H1 (cell line): ENCODE measurements at regions not wholly inside any gene's neighbourhood (a gene's known extent, or its start where the extent isn't known, plus 50 kb on each side); places are given as distances from the start of the nearest gene placed in this dataset.

Source experiments
- CTCF ChIA-PET: fragments of 300-600 bp; sonication (Branson Sonifier 250); formaldehyde crosslinking; loops from one replicate; lab custom pipeline; 2021; ENCODE audit not compliant: partially characterized antibody; lab: Charles Lee
- POLR2A ChIA-PET: fragments of 300-600 bp; sonication (Branson Sonifier 250); formaldehyde crosslinking; loops from one replicate; lab custom pipeline; 2021; ENCODE audit warnings: inconsistent platforms; ENCODE audit not compliant: partially characterized antibody; lab: Charles Lee
- DNase-seq, 2 experiments: peaks; one replicate each; pipeline versions ENCODE4 v3.0.0 to v3.0.0-alpha.2; 2010 to 2022; ENCODE audit warnings: low spot score in 2 of 2, low read depth in 1 of 2, mixed read lengths in 1 of 2
- FAIRE-seq: peaks from 2 replicates; lab custom pipeline; 2011; peaks lifted over from hg19 to GRCh38; lab: Jason Lieb, UNC
- H2AFZ ChIP-seq: 2 replicates; pipeline ENCODE4 v1.8.1; 2012; ENCODE audit warnings: low read length, inconsistent platforms
- H2AK5ac ChIP-seq: 2 replicates; pipeline ENCODE4 v1.6.1; 2013; ENCODE audit warnings: low read depth, low read length
- H2BK120ac ChIP-seq: replicated peaks from 2 replicates; pipeline ENCODE3; 2013; ENCODE audit warnings: low read depth, low read length, inconsistent platforms
- H2BK12ac ChIP-seq: 2 replicates; pipeline ENCODE4 v1.6.1; 2013; ENCODE audit warnings: low read depth, low read length
- H2BK15ac ChIP-seq: 2 replicates; pipeline ENCODE4 v1.6.1; 2013; ENCODE audit warnings: low read length
- H2BK20ac ChIP-seq: 2 replicates; pipeline ENCODE4 v1.6.1; 2013; ENCODE audit warnings: low read length
- H2BK5ac ChIP-seq: 2 replicates; pipeline ENCODE4 v1.6.1; 2013; ENCODE audit warnings: low read depth, low read length
- H3K14ac ChIP-seq: 2 replicates; pipeline ENCODE4 v1.6.1; 2013; ENCODE audit warnings: inconsistent platforms; ENCODE audit not compliant: insufficient read length
- H3K18ac ChIP-seq: 2 replicates; pipeline ENCODE4 v1.6.1; 2013; ENCODE audit warnings: low read length; ENCODE audit errors: extremely low read depth
- H3K23ac ChIP-seq: 2 replicates; pipeline ENCODE4 v1.6.1; 2013; ENCODE audit warnings: inconsistent platforms; ENCODE audit not compliant: insufficient read length
- H3K23me2 ChIP-seq: 2 replicates; pipeline ENCODE4 v1.6.1; 2013; ENCODE audit warnings: low read depth, low read length
- H3K27ac ChIP-seq: 2 replicates; pipeline ENCODE4 v1.6.1; 2011; ENCODE audit warnings: low read depth, low read length, inconsistent platforms
- H3K27me3 ChIP-seq, 4 experiments: replicated peaks in 1 of 4; 1 replicate in 1 of 4; 2 replicates in 3 of 4; pipeline versions ENCODE4 v1.6.1 to v1.8.1; 2011 to 2013; ENCODE audit warnings: low read length in 3 of 4, mild to moderate bottlenecking in 3 of 4, inconsistent platforms in 2 of 4, mixed read lengths in 2 of 4, moderate library complexity in 1 of 4; ENCODE audit not compliant: control insufficient read depth in 3 of 4, insufficient read depth in 3 of 4; ENCODE audit errors: extremely low read depth in 1 of 4
- H3K36me3 ChIP-seq, 4 experiments: 2 replicates each; pipeline versions ENCODE4 v1.6.1 to v1.8.1; 2011 to 2013; ENCODE audit warnings: mild to moderate bottlenecking in 4 of 4, low read length in 3 of 4, moderate library complexity in 2 of 4, control low read depth in 1 of 4, inconsistent platforms in 1 of 4; ENCODE audit not compliant: insufficient read depth in 4 of 4, control insufficient read depth in 2 of 4
- H3K4ac ChIP-seq: replicated peaks from 2 replicates; pipeline ENCODE3; 2013; ENCODE audit warnings: low read length, low read depth, mixed read lengths, inconsistent platforms; ENCODE audit not compliant: insufficient read length
- H3K4me1 ChIP-seq, 4 experiments: replicated peaks in 1 of 4; 1 replicate in 1 of 4; 2 replicates in 3 of 4; pipeline versions ENCODE4 v1.6.1 to v1.8.1; 2011 to 2013; ENCODE audit warnings: low read length in 3 of 4, inconsistent platforms in 2 of 4, mixed read lengths in 1 of 4; ENCODE audit not compliant: insufficient read depth in 4 of 4, control insufficient read depth in 3 of 4
- H3K4me2 ChIP-seq, 2 experiments: 2 replicates each; pipeline versions ENCODE4 v1.6.1 to v1.8.1; 2011 to 2013; ENCODE audit warnings: low read depth in 2 of 2, low read length in 2 of 2, control low read depth in 1 of 2, inconsistent platforms in 1 of 2, mild to moderate bottlenecking in 1 of 2; ENCODE audit not compliant: insufficient read depth in 1 of 2
- H3K4me3 ChIP-seq, 4 experiments: fragments of 200-600, 300-600 bp in 1 of 4; sonication (generic), shearing (Covaris generic), sonication (Bioruptor Twin) in 1 of 4; 2 replicates each; pipeline versions ENCODE4 v1.5.1 to v1.8.1; 2011 to 2016; ENCODE audit warnings: low read length in 4 of 4, low read depth in 3 of 4, control low read depth in 2 of 4, inconsistent platforms in 2 of 4, mild to moderate bottlenecking in 2 of 4, mixed read lengths in 1 of 4, moderate library complexity in 1 of 4; ENCODE audit not compliant: insufficient read depth in 2 of 4; ENCODE audit errors: extremely low read depth in 1 of 4
- H3K56ac ChIP-seq: replicated peaks from 2 replicates; pipeline ENCODE3; 2013; ENCODE audit warnings: low read depth, mild to moderate bottlenecking, mixed read lengths, low read length, inconsistent platforms; ENCODE audit not compliant: insufficient read length
- H3K79me1 ChIP-seq: 2 replicates; pipeline ENCODE4 v1.6.1; 2013; ENCODE audit warnings: low read depth, low read length, control low read depth
- H3K79me2 ChIP-seq, 2 experiments: 2 replicates each; pipeline versions ENCODE4 v1.6.1 to v1.8.1; 2012 to 2013; ENCODE audit warnings: low read length in 2 of 2, mild to moderate bottlenecking in 2 of 2, inconsistent platforms in 1 of 2; ENCODE audit not compliant: insufficient read depth in 2 of 2, control insufficient read depth in 1 of 2
- H3K9ac ChIP-seq, 4 experiments: replicated peaks in 1 of 4; 1 replicate in 1 of 4; 2 replicates in 3 of 4; pipeline versions ENCODE4 v1.6.1 to v1.8.1; 2011 to 2013; ENCODE audit warnings: low read depth in 3 of 4, low read length in 3 of 4, control low read depth in 2 of 4, mild to moderate bottlenecking in 2 of 4, moderate library complexity in 2 of 4, inconsistent platforms in 1 of 4; ENCODE audit errors: extremely low read depth in 1 of 4
- H3K9me3 ChIP-seq, 2 experiments: 2 replicates each; pipeline versions ENCODE4 v1.6.1 to v1.8.1; 2012 to 2013; ENCODE audit warnings: mild to moderate bottlenecking in 2 of 2, moderate library complexity in 2 of 2, control low read depth in 1 of 2, inconsistent platforms in 1 of 2, low read depth in 1 of 2, low read length in 1 of 2, mixed read lengths in 1 of 2; ENCODE audit not compliant: insufficient read depth in 2 of 2
- H4K20me1 ChIP-seq, 2 experiments: replicated peaks in 1 of 2; 2 replicates each; pipeline versions ENCODE3 to v1.8.1; 2011 to 2013; ENCODE audit warnings: inconsistent platforms in 2 of 2, low read length in 2 of 2, mild to moderate bottlenecking in 1 of 2; ENCODE audit not compliant: insufficient read depth in 2 of 2, control insufficient read depth in 1 of 2
- H4K5ac ChIP-seq: 2 replicates; pipeline ENCODE4 v1.6.1; 2013; ENCODE audit warnings: low read length, low read depth, mixed read lengths, inconsistent platforms; ENCODE audit not compliant: insufficient read length
- H4K8ac ChIP-seq: 2 replicates; pipeline ENCODE4 v1.8.0; 2013; ENCODE audit warnings: mild to moderate bottlenecking, moderate library complexity, low read length, inconsistent platforms; ENCODE audit not compliant: insufficient read depth; ENCODE audit errors: extremely low read depth
- H4K91ac ChIP-seq: replicated peaks from 2 replicates; pipeline ENCODE3; 2013; ENCODE audit warnings: low read length, mixed read lengths, inconsistent platforms; ENCODE audit not compliant: insufficient read length
- CEBPB ChIP-seq: IDR thresholded peaks from 2 replicates; pipeline ENCODE4 v1.6.1; 2012; ENCODE audit warnings: low read depth, low read length
- FOSL1 ChIP-seq: IDR thresholded peaks from 2 replicates; pipeline ENCODE4 v1.6.1; 2011; ENCODE audit warnings: mild to moderate bottlenecking, low read depth, low read length, moderate library complexity; ENCODE audit not compliant: insufficient read depth
- JUND ChIP-seq: IDR thresholded peaks from 2 replicates; pipeline ENCODE4 v1.6.1; 2011; ENCODE audit warnings: mild to moderate bottlenecking, improper control_type of control experiment, low read length
- MAFK ChIP-seq: IDR thresholded peaks from 2 replicates; pipeline ENCODE4 v1.6.1; 2012; ENCODE audit warnings: low read depth, mild to moderate bottlenecking, improper control_type of control experiment, low read length
- MAX ChIP-seq: IDR thresholded peaks from 2 replicates; pipeline ENCODE4 v1.6.1; 2012; ENCODE audit warnings: inconsistent platforms
- NANOG ChIP-seq: IDR thresholded peaks from 2 replicates; pipeline ENCODE4 v1.6.1; 2011; ENCODE audit warnings: low read length, low read depth, mild to moderate bottlenecking, inconsistent platforms; ENCODE audit not compliant: insufficient read depth, poor library complexity, severe bottlenecking
- POLR2A ChIP-seq, 2 experiments: IDR thresholded peaks; 1 replicate in 1 of 2; 2 replicates in 1 of 2; pipeline ENCODE4 v1.6.1; 2011; ENCODE audit warnings: low read depth in 2 of 2, low read length in 2 of 2, mild to moderate bottlenecking in 2 of 2; ENCODE audit errors: control extremely low read depth in 1 of 2
- SAP30 ChIP-seq: fragments of 300-600 bp; sonication (generic); IDR thresholded peaks from 2 replicates; pipeline ENCODE4 v1.7.1; 2012; ENCODE audit warnings: low read length, moderate library complexity, mild to moderate bottlenecking, inconsistent platforms; ENCODE audit not compliant: insufficient read depth, insufficient replicate concordance
- SIN3A ChIP-seq, 2 experiments: IDR thresholded peaks in 1 of 2; conservative IDR thresholded peaks in 1 of 2; 2 replicates each; pipeline ENCODE4 v1.6.1; 2011 to 2012; ENCODE audit warnings: low read length in 2 of 2, improper control_type of control experiment in 1 of 2, low read depth in 1 of 2, mild to moderate bottlenecking in 1 of 2
- SIRT6 ChIP-seq: IDR thresholded peaks from one replicate; pipeline ENCODE4 v1.7.1; 2012; ENCODE audit warnings: low read length, inconsistent platforms
- SIX5 ChIP-seq: IDR thresholded peaks from 2 replicates; pipeline ENCODE4 v1.6.1; 2011; ENCODE audit warnings: mild to moderate bottlenecking, low read depth, low read length
- SP2 ChIP-seq: IDR thresholded peaks from 2 replicates; pipeline ENCODE4 v1.6.1; 2012; ENCODE audit warnings: mild to moderate bottlenecking, low read length, inconsistent platforms
- SP4 ChIP-seq: IDR thresholded peaks from 2 replicates; pipeline ENCODE4 v1.6.1; 2012; ENCODE audit warnings: low read length, inconsistent platforms
- TBP ChIP-seq: IDR thresholded peaks from 2 replicates; pipeline ENCODE4 v1.6.1; 2011; ENCODE audit warnings: low read depth, low read length, improper control_type of control experiment
- ZNF274 ChIP-seq: IDR thresholded peaks from 2 replicates; pipeline ENCODE4 v1.7.0; 2012; ENCODE audit warnings: low read length, borderline replicate concordance; ENCODE audit errors: extremely low read depth
- WGBS, 2 experiments: shearing (Covaris generic) in 1 of 2; methylation state at CpG; one replicate each; pipeline versions ENCODE4 v1.1.6 to v1.1.7; 2013 to 2015; ENCODE audit warnings: low lambda C conversion rate in 2 of 2, mixed read lengths in 2 of 2, inconsistent platforms in 1 of 2, low coverage in 1 of 2, missing lambda C conversion rate in 1 of 2; ENCODE audit not compliant: insufficient replicate concordance in 2 of 2, insufficient coverage in 1 of 2, insufficient read length in 1 of 2; ENCODE audit errors: extremely low coverage in 1 of 2, missing lambda C conversion rate in 1 of 2; 5-methylcytosine and 5-hydroxymethylcytosine counted together

GRCh38 chr9:16238623-16239138 lies 631.8 kb downstream of the BNC2 start:
- no peaks in the 10 kb centered on the region for H4K20me1 ChIP-seq
- H3K23ac ChIP-seq, result no peak overlapping the region
- no peak overlapping the region for H3K14ac ChIP-seq
- TF ChIP-seq MAFK, result no peak
- no peak for TF ChIP-seq SIRT6
- no peak for TF ChIP-seq JUND
- TF ChIP-seq SP4, result no peak
- TF ChIP-seq SAP30, result no peak
- no peak for TF ChIP-seq ZNF274
- TF ChIP-seq SIN3A (conservative IDR thresholded peaks at IDR 0.05 in 1 of 2, IDR thresholded peaks at IDR 0.05 in 1 of 2; ENCODE audit: low read depth in 1 of 2, low read length in 2 of 2), result no peak
- no peak for TF ChIP-seq POLR2A (IDR thresholded peaks at IDR 0.05; ENCODE audit: control extremely low read depth in 1 of 2, low read depth in 2 of 2, low read length in 2 of 2)
- no peak for TF ChIP-seq FOSL1
- TF ChIP-seq NANOG, result no peak
- TF ChIP-seq TBP, result no peak
- no peak for TF ChIP-seq SP2
- no peak for TF ChIP-seq SIX5
- no peak for TF ChIP-seq CEBPB
- TF ChIP-seq MAX, result no peak
- no peak overlapping the region for H3K56ac ChIP-seq
- no peak overlapping the region for H2BK120ac ChIP-seq
- WGBS, 2 experiments, result 88% methylated on average over 5 of the region's 5 CpGs; no CpG with 5 or more reads in 1 of the 2 experiments
- no peak overlapping the region for H2AFZ ChIP-seq
- CTCF ChIA-PET, result interaction anchor here (0.8 to 1.8 kb wide), 3 partner anchors 11 to 29 kb away, joined by 3 to 4 read pairs (median 3); no protein-coding TSS in a partner anchor
- no peak overlapping the region for H2BK20ac ChIP-seq
- no peaks in the 10 kb centered on the region; a peak in 1 of 7 replicates for H3K27me3 ChIP-seq
- DNase-seq, result no peak
- POLR2A ChIA-PET, result no interaction called here
- no peak overlapping the region for H3K27ac ChIP-seq
- no peak overlapping the region; the same call in 1 of the 2 replicates for H3K18ac ChIP-seq
- H3K4me2 ChIP-seq, result no peak overlapping the region
- FAIRE-seq, result no peak
- no peaks in the 10 kb centered on the region for H3K23me2 ChIP-seq
- no peaks in the 10 kb centered on the region for H3K36me3 ChIP-seq
- no peak overlapping the region for H4K91ac ChIP-seq
- no peaks in the 10 kb centered on the region for H3K9me3 ChIP-seq
- no peak overlapping the region for H4K8ac ChIP-seq
- no peaks in the 10 kb centered on the region for H3K79me1 ChIP-seq
- H2BK12ac ChIP-seq, result no peak overlapping the region
- no peaks in the 10 kb centered on the region for H3K79me2 ChIP-seq
- no peak overlapping the region for H2AK5ac ChIP-seq
- H2BK15ac ChIP-seq, result no peak overlapping the region
- no peak overlapping the region for H3K4ac ChIP-seq
- H4K5ac ChIP-seq, result no peak overlapping the region
- no peak overlapping the region for H2BK5ac ChIP-seq
- no peak overlapping the region for H3K9ac ChIP-seq
- no peak overlapping the region for H3K4me3 ChIP-seq
- H3K4me1 ChIP-seq, result peaks cover 0 to 6% (median 0%) of the 10 kb centered on the region in 4 experiments; a peak in 3 of 7 replicates
